H9 (cell line): ENCODE measurements at regions not wholly inside any gene's neighbourhood (a gene's known extent, or its start where the extent isn't known, plus 50 kb on each side); places are given as distances from the start of the nearest gene placed in this dataset.

ENCODE experiments used
- DNase-seq: peaks from one replicate; pipeline ENCODE4 v3.0.0-alpha.2; 2017
- H2AFZ ChIP-seq: one replicate; pipeline ENCODE4 v1.6.1; 2013; ENCODE audit warnings: mild to moderate bottlenecking, low read length, control low read depth, moderate library complexity
- H2AK5ac ChIP-seq: 2 replicates; pipeline ENCODE4 v1.6.1; 2013; ENCODE audit warnings: low read length, control low read depth, mixed read lengths; ENCODE audit not compliant: insufficient read length
- H2BK120ac ChIP-seq: one replicate; pipeline ENCODE4 v1.6.1; 2013; ENCODE audit warnings: low read depth, mild to moderate bottlenecking, low read length, control low read depth, inconsistent platforms; ENCODE audit not compliant: poor library complexity, severe bottlenecking
- H2BK12ac ChIP-seq: 2 replicates; pipeline ENCODE4 v1.6.1; 2013; ENCODE audit warnings: low read length, control low read depth, mixed read lengths, low read depth; ENCODE audit not compliant: insufficient read length
- H2BK15ac ChIP-seq: 2 replicates; pipeline ENCODE4 v1.6.1; 2013; ENCODE audit warnings: low read depth, low read length, control low read depth
- H2BK20ac ChIP-seq: one replicate; pipeline ENCODE4 v1.6.1; 2013; ENCODE audit warnings: low read depth, mild to moderate bottlenecking, low read length, control low read depth, inconsistent platforms; ENCODE audit not compliant: poor library complexity, severe bottlenecking
- H2BK5ac ChIP-seq: 2 replicates; pipeline ENCODE4 v1.6.1; 2013; ENCODE audit warnings: low read length, control low read depth, mixed read lengths; ENCODE audit not compliant: insufficient read length
- H3K14ac ChIP-seq: 2 replicates; pipeline ENCODE4 v1.6.1; 2013; ENCODE audit warnings: low read length, control low read depth; ENCODE audit not compliant: insufficient read depth
- H3K18ac ChIP-seq: 2 replicates; pipeline ENCODE4 v1.6.1; 2013; ENCODE audit warnings: low read depth, mild to moderate bottlenecking, mixed read lengths, low read length, control low read depth; ENCODE audit not compliant: insufficient read length
- H3K23ac ChIP-seq: 2 replicates; pipeline ENCODE4 v1.6.1; 2013; ENCODE audit warnings: low read length, control low read depth, mixed read lengths, low read depth; ENCODE audit not compliant: insufficient read length
- H3K23me2 ChIP-seq: 2 replicates; pipeline ENCODE4 v1.6.1; 2013; ENCODE audit warnings: low read depth, mild to moderate bottlenecking, mixed read lengths, low read length, control low read depth; ENCODE audit not compliant: insufficient read length, poor library complexity, severe bottlenecking
- H3K27ac ChIP-seq: 2 replicates; pipeline ENCODE4 v1.5.1; 2013; ENCODE audit warnings: low read length, control low read depth, mixed read lengths, low read depth; ENCODE audit not compliant: insufficient read length
- H3K27me3 ChIP-seq: 2 replicates; pipeline ENCODE4 v1.6.1; 2013; ENCODE audit warnings: low read length, control low read depth, inconsistent platforms; ENCODE audit not compliant: insufficient read depth
- H3K4ac ChIP-seq: 2 replicates; pipeline ENCODE4 v1.6.1; 2013; ENCODE audit warnings: low read depth, mild to moderate bottlenecking, control low read depth, inconsistent platforms, low read length, moderate library complexity
- H3K4me1 ChIP-seq: 2 replicates; pipeline ENCODE4 v1.6.1; 2013; ENCODE audit warnings: low read length, control low read depth, inconsistent platforms; ENCODE audit not compliant: insufficient read depth
- H3K4me2 ChIP-seq: 2 replicates; pipeline ENCODE4 v1.6.1; 2013; ENCODE audit warnings: low read length, control low read depth, mixed read lengths; ENCODE audit not compliant: insufficient read length, insufficient read depth
- H3K56ac ChIP-seq: 2 replicates; pipeline ENCODE4 v1.6.1; 2013; ENCODE audit warnings: low read depth, mild to moderate bottlenecking, mixed read lengths, low read length, control low read depth; ENCODE audit not compliant: insufficient read length
- H3K79me1 ChIP-seq: 2 replicates; pipeline ENCODE4 v1.6.1; 2013; ENCODE audit warnings: low read depth, mild to moderate bottlenecking, moderate library complexity, low read length, control low read depth, inconsistent platforms; ENCODE audit not compliant: insufficient read depth, poor library complexity, severe bottlenecking
- H3K79me2 ChIP-seq: 2 replicates; pipeline ENCODE4 v1.6.1; 2013; ENCODE audit warnings: low read length, control low read depth, inconsistent platforms; ENCODE audit not compliant: insufficient read depth
- H3K9ac ChIP-seq: 2 replicates; pipeline ENCODE4 v1.6.1; 2013; ENCODE audit warnings: low read length, control low read depth, mixed read lengths; ENCODE audit not compliant: insufficient read length; ENCODE audit errors: extremely low read depth
- H3K9me3 ChIP-seq: one replicate; pipeline ENCODE4 v1.6.1; 2013; ENCODE audit warnings: low read depth, low read length, inconsistent platforms; ENCODE audit not compliant: control insufficient read depth
- H3T11ph ChIP-seq: one replicate; pipeline ENCODE4 v1.6.1; 2013; ENCODE audit warnings: mild to moderate bottlenecking, low read length, control low read depth, inconsistent platforms
- H4K20me1 ChIP-seq: one replicate; pipeline ENCODE4 v1.6.1; 2013; ENCODE audit not compliant: control insufficient read depth, insufficient read length, insufficient read depth
- H4K5ac ChIP-seq: 2 replicates; pipeline ENCODE4 v1.6.1; 2013; ENCODE audit warnings: low read depth, mild to moderate bottlenecking, mixed read lengths, low read length, control low read depth; ENCODE audit not compliant: insufficient read length
- H4K8ac ChIP-seq: replicated peaks from 2 replicates; pipeline ENCODE4 v1.6.1; 2013; ENCODE audit warnings: low read length, control low read depth, mixed read lengths, low read depth; ENCODE audit not compliant: insufficient read length
- H4K91ac ChIP-seq: 2 replicates; pipeline ENCODE4 v1.6.1; 2013; ENCODE audit warnings: low read depth, mild to moderate bottlenecking, moderate library complexity, mixed read lengths, low read length, control low read depth; ENCODE audit not compliant: insufficient read length
- H3K27ac Mint-ChIP-seq, 3 experiments: 2 replicates in 2 of 3; 3 replicates in 1 of 3; pipeline ENCODE4 v1.8.0; 2020 to 2021; ENCODE audit warnings: mixed read lengths in 3 of 3, mild to moderate bottlenecking in 1 of 3, moderate library complexity in 1 of 3
- H3K27me3 Mint-ChIP-seq: 2 replicates; pipeline ENCODE4 v1.8.0; 2021; ENCODE audit warnings: low read depth, mild to moderate bottlenecking, moderate library complexity, mixed read lengths
- H3K36me3 Mint-ChIP-seq, 3 experiments: 2 replicates in 2 of 3; 3 replicates in 1 of 3; pipeline ENCODE4 v1.8.0; 2020 to 2021; ENCODE audit warnings: low read depth in 3 of 3, mixed read lengths in 3 of 3; ENCODE audit not compliant: insufficient read depth in 1 of 3
- H3K4me1 Mint-ChIP-seq, 2 experiments: 2 replicates each; pipeline ENCODE4 v1.8.0; 2020; ENCODE audit warnings: mixed read lengths in 2 of 2
- H3K4me3 Mint-ChIP-seq, 2 experiments: 2 replicates in 1 of 2; 3 replicates in 1 of 2; pipeline ENCODE4 v1.8.0; 2020 to 2021; ENCODE audit warnings: mild to moderate bottlenecking in 2 of 2, mixed read lengths in 2 of 2, moderate library complexity in 1 of 2
- H3K9me3 Mint-ChIP-seq, 2 experiments: 2 replicates in 1 of 2; 3 replicates in 1 of 2; pipeline ENCODE4 v1.8.0; 2020; ENCODE audit warnings: mild to moderate bottlenecking in 2 of 2, mixed read lengths in 2 of 2, moderate library complexity in 1 of 2
- CTCF ChIP-seq: fragments of 200-600 bp; sonication (generic); conservative IDR thresholded peaks from 3 replicates; pipeline ENCODE4 v1.8.0; 2021; ENCODE audit warnings: antibody characterized with exemption, mild to moderate bottlenecking
- WGBS: extraction: QIAGEN DNeasy Blood & Tissue Kit; methylation state at CpG from one replicate; pipeline ENCODE4 v1.1.7; 2013; ENCODE audit warnings: missing lambda C conversion rate, low lambda C conversion rate, mixed read lengths; ENCODE audit not compliant: insufficient read length; ENCODE audit errors: extremely low coverage; 5-methylcytosine and 5-hydroxymethylcytosine counted together

GRCh38 chr2:156691014-156691413, 254.8 kb downstream of the GPD2 start:
- no peak overlapping the region for H3K14ac ChIP-seq
- no peak overlapping the region for H3T11ph ChIP-seq
- no peak overlapping the region for H3K27ac ChIP-seq
- H2AK5ac ChIP-seq = no peak overlapping the region
- TF ChIP-seq CTCF = no peak
- H2BK20ac ChIP-seq = no peak overlapping the region
- Mint-ChIP-seq H3K36me3 (peaks cover 1 to 13% (median 4%) of the 10 kb centered on the region in 3 experiments; a peak in 5 of 7 replicates), H3K27me3 (no peaks in the 10 kb centered on the region), H3K9me3 (peaks cover 4 to 7% of the 10 kb centered on the region in 2 experiments; a peak in 2 of 5 replicates), H3K27ac (no peak overlapping the region), H3K4me3 (no peak overlapping the region), H3K4me1 (peaks cover 17 to 23% of the 10 kb centered on the region in 2 experiments)
- H3K4me1 ChIP-seq = no peaks in the 10 kb centered on the region; the same call in 1 of the 2 replicates
- no peak overlapping the region for H3K9ac ChIP-seq
- no peak overlapping the region for H3K18ac ChIP-seq
- no peak overlapping the region for H2BK12ac ChIP-seq
- H3K4me2 ChIP-seq = no peak overlapping the region
- DNase-seq = no peak
- H4K20me1 ChIP-seq = no peaks in the 10 kb centered on the region
- H2BK5ac ChIP-seq = no peak overlapping the region
- H3K27me3 ChIP-seq = no peaks in the 10 kb centered on the region
- no peak overlapping the region for H3K56ac ChIP-seq
- WGBS = no CpG with 5 or more reads among the region's 1 CpG
- no peaks in the 10 kb centered on the region for H3K79me1 ChIP-seq
- no peak overlapping the region for H3K23ac ChIP-seq
- no peak overlapping the region for H2AFZ ChIP-seq
- no peak overlapping the region for H4K5ac ChIP-seq
- no peaks in the 10 kb centered on the region for H3K9me3 ChIP-seq
- no peak overlapping the region for H3K4ac ChIP-seq
- H2BK120ac ChIP-seq = no peak overlapping the region
- no peaks in the 10 kb centered on the region for H3K79me2 ChIP-seq
- no peak overlapping the region for H4K91ac ChIP-seq
- no peak overlapping the region for H2BK15ac ChIP-seq
- no peak overlapping the region for H4K8ac ChIP-seq
- no peaks in the 10 kb centered on the region for H3K23me2 ChIP-seq
